ENCODE measurements at regions not wholly inside any gene's neighbourhood (a gene's known extent, or its start where the extent isn't known, plus 50 kb on each side); places are given as distances from the start of the nearest gene placed in this dataset.

- no CpG with 5 or more reads among the region's 6 CpGs for WGBS, 2 experiments (ENCODE audit: extremely low coverage in 2 of 2, insufficient read length in 1 of 2)
- peak overlapping the region; percentile 61 for H3K56ac ChIP-seq (ENCODE audit: extremely low read depth, insufficient read depth, low read length)
- H3K4me2 ChIP-seq (ENCODE audit: low read depth, low read length): peak overlapping the region; percentile 13; the same call in 1 of the 2 replicates
- no peaks in the 10 kb centered on the region; the same call in 1 of the 2 replicates for H3K27me3 ChIP-seq (ENCODE audit: control insufficient read depth, insufficient read depth, low read length)
- ChIA-PET CTCF (no interaction called here), POLR2A (ENCODE audit: unreplicated experiment) (no interaction called here)
- DNase-seq: peak; percentile 96
- peak overlapping the region; percentile 80 for H3K23ac ChIP-seq (ENCODE audit: low read depth, low read length)
- H3K9ac ChIP-seq (ENCODE audit: low read depth, low read length): no peak overlapping the region
- H3K14ac ChIP-seq (replicated peaks; ENCODE audit: low read depth, low read length): peak overlapping the region; percentile 84
- dilution Hi-C loops (cut with HindIII; ENCODE audit: low sequenced_read_pairs, unreplicated experiment): no loop called here
- H2BK15ac ChIP-seq (ENCODE audit: low read depth, low read length): peak overlapping the region; percentile 57; the same call in 2 of the 3 replicates
- 0 out of 2 replicates have a peak, but pooled peaks cover 3% of the 10 kb centered on the region for H3K9me1 ChIP-seq (ENCODE audit: insufficient read depth, low read length)
- peaks cover 30% of the 10 kb centered on the region for H3K4me1 ChIP-seq (ENCODE audit: control insufficient read depth, insufficient read depth, low read length)
- peak overlapping the region; percentile 96 for H2BK20ac ChIP-seq (ENCODE audit: low read depth, low read length)
- in situ Hi-C loops (cut with MboI; ENCODE audit: low sequenced_read_pairs): no loop called here
- no peaks in the 10 kb centered on the region for H4K20me1 ChIP-seq (ENCODE audit: insufficient read depth, low read length)
- peak overlapping the region; percentile 92 for H3K4ac ChIP-seq (ENCODE audit: low read depth, low read length)
- no peaks in the 10 kb centered on the region for H3K36me3 ChIP-seq (ENCODE audit: control insufficient read depth, insufficient read depth, low read length)
- H2BK120ac ChIP-seq (ENCODE audit: low read depth, low read length): peak overlapping the region; percentile 95
- TF ChIP-seq CHD1 (IDR thresholded peaks at IDR 0.05; ENCODE audit: low read depth, low read length): no peak
- peak; percentile 85 for TF ChIP-seq BHLHE40 (IDR thresholded peaks at IDR 0.05; ENCODE audit: low read depth, low read length)
- TF ChIP-seq MXI1 (IDR thresholded peaks at IDR 0.05; ENCODE audit: borderline replicate concordance, low read depth, low read length): no peak
- TF ChIP-seq CEBPB (IDR thresholded peaks at IDR 0.05; ENCODE audit: low read depth, low read length): peak; percentile 98
- TF ChIP-seq, protein P1, sequence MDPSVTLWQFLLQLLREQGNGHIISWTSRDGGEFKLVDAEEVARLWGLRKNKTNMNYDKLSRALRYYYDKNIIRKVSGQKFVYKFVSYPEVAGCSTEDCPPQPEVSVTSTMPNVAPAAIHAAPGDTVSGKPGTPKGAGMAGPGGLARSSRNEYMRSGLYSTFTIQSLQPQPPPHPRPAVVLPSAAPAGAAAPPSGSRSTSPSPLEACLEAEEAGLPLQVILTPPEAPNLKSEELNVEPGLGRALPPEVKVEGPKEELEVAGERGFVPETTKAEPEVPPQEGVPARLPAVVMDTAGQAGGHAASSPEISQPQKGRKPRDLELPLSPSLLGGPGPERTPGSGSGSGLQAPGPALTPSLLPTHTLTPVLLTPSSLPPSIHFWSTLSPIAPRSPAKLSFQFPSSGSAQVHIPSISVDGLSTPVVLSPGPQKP (IDR thresholded peaks at IDR 0.05; ENCODE audit: borderline replicate concordance, low read depth, low read length): no peak
- TF ChIP-seq MAFK (IDR thresholded peaks at IDR 0.05; ENCODE audit: low read depth, low read length): no peak
- TF ChIP-seq RAD21 (IDR thresholded peaks at IDR 0.05; ENCODE audit: low read length): peak; percentile 7; the same call in 1 of the 2 replicates
- peak; percentile 29; the same call in 1 of the 2 replicates for TF ChIP-seq USF2 (IDR thresholded peaks at IDR 0.05; ENCODE audit: low read depth, low read length)
- no peak for TF ChIP-seq SMC3 (IDR thresholded peaks at IDR 0.05; ENCODE audit: low read depth, low read length)
- peak; percentile 25 for TF ChIP-seq RCOR1 (IDR thresholded peaks at IDR 0.05; ENCODE audit: insufficient replicate concordance, low read length)
- peak overlapping the region; percentile 53 for H3K18ac ChIP-seq (ENCODE audit: low read depth, low read length)
- H3K79me1 ChIP-seq (ENCODE audit: low read depth in 1 of 2, low read length in 2 of 2): no peaks in the 10 kb centered on the region
- peak overlapping the region; percentile 87 for H4K91ac ChIP-seq (ENCODE audit: insufficient read depth, low read depth, low read length)
- H2AK9ac ChIP-seq (replicated peaks; ENCODE audit: low read depth, low read length, poor library complexity): peak overlapping the region; percentile 63
- BruUV-seq (replicated peaks): no TSS peak
- peak overlapping the region; percentile 59 for H2AFZ ChIP-seq (replicated peaks; ENCODE audit: low read length, poor library complexity)
- H4K8ac ChIP-seq (ENCODE audit: low read depth in 2 of 2, low read length in 2 of 2): peak overlapping the region; percentile 56 to 91
- H2AK5ac ChIP-seq (ENCODE audit: low read depth, low read length): peak overlapping the region; percentile 38; the same call in 1 of the 2 replicates
- H3K4me3 ChIP-seq (ENCODE audit: insufficient read depth, low read depth, low read length): no peak overlapping the region
- no peaks in the 10 kb centered on the region for H3K9me3 ChIP-seq (ENCODE audit: control insufficient read depth, insufficient read depth, low read length)
- ATAC-seq (ENCODE audit: low read depth): peak; percentile 77
- peak overlapping the region; percentile 79 for H3K27ac ChIP-seq (ENCODE audit: insufficient read depth, low read length)
- intact Hi-C loops (cut with micrococcal nuclease): loop anchor here (1.0 kb wide), 1 partner anchor 84 kb away; the partner anchor contains the start of gene RALY
- peak overlapping the region; percentile 94 for H2BK5ac ChIP-seq (ENCODE audit: low read depth, low read length, poor library complexity, severe bottlenecking)
- H4K5ac ChIP-seq (ENCODE audit: low read depth, low read length): peak overlapping the region; percentile 77
These were observed 84.3 kb upstream of the RALY start for GRCh38 chr20:33909331-33909921.
